ENCODE measurements at regions not wholly inside any gene's neighbourhood (a gene's known extent, or its start where the extent isn't known, plus 50 kb on each side); places are given as distances from the start of the nearest gene placed in this dataset.

- TF ChIP-seq CTCF (IDR thresholded peaks at IDR 0.05), result no peak
- TF ChIP-seq POLR2AphosphoS5 (IDR thresholded peaks at IDR 0.05; ENCODE audit: low read depth, low read length), result no peak
- TF ChIP-seq SIN3A (IDR thresholded peaks at IDR 0.05; ENCODE audit: borderline replicate concordance, insufficient read depth, low read depth, low read length), result no peak
Measured at GRCh38 chr18:56407646-56408180, 230.7 kb downstream of the TXNL1 start.

All from Panc1 (cell line).